Muscle layer of duodenum (tissue), 2 donors: ENCODE measurements at regions not wholly inside any gene's neighbourhood (a gene's known extent, or its start where the extent isn't known, plus 50 kb on each side); places are given as distances from the start of the nearest gene placed in this dataset.

ENCODE experiments used
- H3K27ac ChIP-seq: one replicate; pipeline ENCODE4 v1.7.0; 2013; ENCODE audit warnings: mild to moderate bottlenecking, low read length
- H3K27me3 ChIP-seq: one replicate; pipeline ENCODE4 v1.7.0; 2013; ENCODE audit warnings: low read depth, mild to moderate bottlenecking, control low read depth, low read length
- H3K36me3 ChIP-seq, 2 donors: one replicate each; pipeline ENCODE4 v1.7.0; 2013; ENCODE audit warnings: low read length in 2 of 2, control low read depth in 1 of 2, mild to moderate bottlenecking in 1 of 2; ENCODE audit not compliant: insufficient read depth in 2 of 2, control insufficient read depth in 1 of 2
- H3K4me1 ChIP-seq, 2 donors: one replicate each; pipeline ENCODE4 v1.7.0; 2013; ENCODE audit warnings: low read length in 2 of 2, mild to moderate bottlenecking in 2 of 2, control low read depth in 1 of 2, moderate library complexity in 1 of 2; ENCODE audit not compliant: insufficient read depth in 2 of 2, control insufficient read depth in 1 of 2
- H3K4me3 ChIP-seq, 2 donors: one replicate each; pipeline ENCODE4 v1.7.0; 2013; ENCODE audit warnings: low read length in 2 of 2, low read depth in 1 of 2, mild to moderate bottlenecking in 1 of 2
- H3K9me3 ChIP-seq, 2 donors: one replicate each; pipeline ENCODE4 v1.7.0; 2013; ENCODE audit warnings: low read length in 2 of 2, control low read depth in 1 of 2, mild to moderate bottlenecking in 1 of 2; ENCODE audit not compliant: control insufficient read depth in 1 of 2
- donor health status: healthy.

- H3K9me3 ChIP-seq = no peaks in the 10 kb centered on the region
- H3K36me3 ChIP-seq = no peaks in the 10 kb centered on the region
- no peaks in the 10 kb centered on the region for H3K27me3 ChIP-seq
- no peak overlapping the region for H3K27ac ChIP-seq
- no peak overlapping the region for H3K4me3 ChIP-seq
- H3K4me1 ChIP-seq = no peaks in the 10 kb centered on the region
These were observed 578.4 kb upstream of the STXBP6 start for GRCh38 chr14:25628390-25628789.

GRCh38 chr14:25626986-25627385, 577.0 kb upstream of the STXBP6 start:
- Histone ChIP-seq H3K9me3 (no peaks in the 10 kb centered on the region), H3K27ac (no peak overlapping the region), H3K4me1 (no peaks in the 10 kb centered on the region)

GRCh38 chr14:25622763-25623162, 572.8 kb upstream of the STXBP6 start:
- no peaks in the 10 kb centered on the region for H3K36me3 ChIP-seq
- H3K9me3 ChIP-seq = peaks cover 0 to under 1% of the 10 kb centered on the region in 2 donors
- no peak overlapping the region for H3K4me3 ChIP-seq
- H3K4me1 ChIP-seq = no peaks in the 10 kb centered on the region
- no peaks in the 10 kb centered on the region for H3K27me3 ChIP-seq
- H3K27ac ChIP-seq = no peak overlapping the region

More at GRCh38 chr14:25626986-25627385, 577.0 kb upstream of the STXBP6 start:
- no peak overlapping the region for H3K4me3 ChIP-seq
- no peaks in the 10 kb centered on the region for H3K36me3 ChIP-seq
- no peaks in the 10 kb centered on the region for H3K27me3 ChIP-seq

- Histone ChIP-seq H3K4me3 (no peak overlapping the region), H3K36me3 (no peaks in the 10 kb centered on the region), H3K9me3 (peaks cover 2 to 6% of the 10 kb centered on the region in 2 donors), H3K27ac (no peak overlapping the region), H3K4me1 (no peaks in the 10 kb centered on the region), H3K27me3 (no peaks in the 10 kb centered on the region)
These were observed 570.6 kb upstream of the STXBP6 start for GRCh38 chr14:25620515-25620914.

GRCh38 chr14:25615174-25615573, 565.2 kb upstream of the STXBP6 start:
- Histone ChIP-seq H3K4me1 (no peaks in the 10 kb centered on the region), H3K36me3 (no peaks in the 10 kb centered on the region), H3K27ac (no peak overlapping the region), H3K27me3 (no peaks in the 10 kb centered on the region), H3K4me3 (no peak overlapping the region), H3K9me3 (peaks cover 2 to 6% of the 10 kb centered on the region in 2 donors)

- H3K4me3 ChIP-seq = no peak overlapping the region
- no peaks in the 10 kb centered on the region for H3K36me3 ChIP-seq
- H3K4me1 ChIP-seq = no peaks in the 10 kb centered on the region
- H3K27me3 ChIP-seq = no peaks in the 10 kb centered on the region
- H3K27ac ChIP-seq = no peak overlapping the region
- no peaks in the 10 kb centered on the region for H3K9me3 ChIP-seq
These were observed 557.2 kb upstream of the STXBP6 start for GRCh38 chr14:25607192-25607591.

GRCh38 chr14:25602106-25602505, 552.2 kb upstream of the STXBP6 start:
- Histone ChIP-seq H3K36me3 (no peaks in the 10 kb centered on the region), H3K4me3 (no peak overlapping the region), H3K27me3 (no peaks in the 10 kb centered on the region), H3K27ac (no peak overlapping the region), H3K9me3 (no peaks in the 10 kb centered on the region), H3K4me1 (no peaks in the 10 kb centered on the region)

GRCh38 chr14:25588751-25589150, 538.8 kb upstream of the STXBP6 start:
- H3K27ac ChIP-seq = no peak overlapping the region

GRCh38 chr14:25574628-25575325, 524.8 kb upstream of the STXBP6 start:
- H3K4me3 ChIP-seq = no peak overlapping the region
- H3K27me3 ChIP-seq = no peaks in the 10 kb centered on the region
- no peaks in the 10 kb centered on the region for H3K9me3 ChIP-seq
- no peak overlapping the region for H3K27ac ChIP-seq
- no peaks in the 10 kb centered on the region for H3K4me1 ChIP-seq
- H3K36me3 ChIP-seq = no peaks in the 10 kb centered on the region

More at GRCh38 chr14:25588751-25589150, 538.8 kb upstream of the STXBP6 start:
- H3K9me3 ChIP-seq = no peaks in the 10 kb centered on the region
- no peaks in the 10 kb centered on the region for H3K27me3 ChIP-seq
- no peaks in the 10 kb centered on the region for H3K4me1 ChIP-seq
- H3K4me3 ChIP-seq = no peak overlapping the region
- H3K36me3 ChIP-seq = no peaks in the 10 kb centered on the region

- H3K9me3 ChIP-seq = no peaks in the 10 kb centered on the region
These were observed 520.5 kb upstream of the STXBP6 start for GRCh38 chr14:25570483-25570882.

GRCh38 chr14:25557466-25557865, 507.5 kb upstream of the STXBP6 start:
- Histone ChIP-seq H3K4me3 (no peak overlapping the region), H3K36me3 (no peaks in the 10 kb centered on the region), H3K27ac (no peak overlapping the region), H3K9me3 (no peaks in the 10 kb centered on the region), H3K4me1 (no peaks in the 10 kb centered on the region), H3K27me3 (no peaks in the 10 kb centered on the region)

More at GRCh38 chr14:25570483-25570882, 520.5 kb upstream of the STXBP6 start:
- Histone ChIP-seq H3K4me3 (no peak overlapping the region), H3K4me1 (no peaks in the 10 kb centered on the region), H3K27me3 (no peaks in the 10 kb centered on the region), H3K36me3 (no peaks in the 10 kb centered on the region), H3K27ac (no peak overlapping the region)

- no peak overlapping the region for H3K4me3 ChIP-seq
- no peaks in the 10 kb centered on the region for H3K4me1 ChIP-seq
- H3K27me3 ChIP-seq = no peaks in the 10 kb centered on the region
- no peaks in the 10 kb centered on the region for H3K9me3 ChIP-seq
- H3K36me3 ChIP-seq = no peaks in the 10 kb centered on the region
- H3K27ac ChIP-seq = no peak overlapping the region
These were observed 502.9 kb upstream of the STXBP6 start for GRCh38 chr14:25552826-25553225.
